T-cell (primary cell): ENCODE measurements at regions not wholly inside any gene's neighbourhood (a gene's known extent, or its start where the extent isn't known, plus 50 kb on each side); places are given as distances from the start of the nearest gene placed in this dataset.

ENCODE experiments used
- ATAC-seq, 4 experiments: fragments of 200-7000 bp in 3 of 4; fragments of 150-1000 bp in 1 of 4; cut with Tn5 transposase; replicated peaks in 1 of 4; 1 replicate in 3 of 4; 2 replicates in 1 of 4; pipeline ENCODE4 v1.10.0; 2021; ENCODE audit warnings: moderate library complexity in 3 of 4, mild to moderate bottlenecking in 2 of 4, moderate number of reproducible peaks in 1 of 4
- CTCF ChIA-PET, 2 donors: fragments of 300-600 bp; sonication (Branson Sonifier 250); formaldehyde crosslinking; loops; one replicate each; lab custom pipeline; 2022; ENCODE audit warnings: antibody characterized with exemption in 2 of 2; lab: Charles Lee
- POLR2A ChIA-PET, 2 donors: fragments of 300-600 bp; sonication (Branson Sonifier 250); formaldehyde crosslinking; loops; one replicate each; lab custom pipeline; 2022; ENCODE audit warnings: antibody characterized with exemption in 2 of 2; lab: Charles Lee
- DNase-seq, 35 experiments: peaks; one replicate each; pipeline versions ENCODE4 v3.0.0 to v3.0.0-alpha.2; 2013 to 2023
- H3K27ac ChIP-seq: one replicate; pipeline ENCODE4 v1.5.1; 2013; ENCODE audit warnings: low read length
- H3K27me3 ChIP-seq, 2 experiments: replicated peaks in 1 of 2; 1 replicate in 1 of 2; 2 replicates in 1 of 2; pipeline versions ENCODE4 v1.6.1 to v1.7.0; 2013; ENCODE audit warnings: low read length in 1 of 2, mixed read lengths in 1 of 2; ENCODE audit not compliant: control insufficient read depth in 2 of 2, insufficient read depth in 2 of 2; ENCODE audit errors: extremely low read depth in 1 of 2
- H3K36me3 ChIP-seq, 2 donors: 1 replicate in 1 of 2; 2 replicates in 1 of 2; pipeline versions ENCODE4 v1.6.1 to v1.7.0; 2013; ENCODE audit warnings: low read length in 1 of 2; ENCODE audit not compliant: control insufficient read depth in 2 of 2, insufficient read depth in 1 of 2; ENCODE audit errors: extremely low read depth in 1 of 2
- H3K4me1 ChIP-seq, 2 experiments: 1 replicate in 1 of 2; 2 replicates in 1 of 2; pipeline versions ENCODE4 v1.6.1 to v1.7.0; 2013; ENCODE audit warnings: low read length in 2 of 2, mixed read lengths in 1 of 2; ENCODE audit not compliant: insufficient read depth in 2 of 2, control insufficient read depth in 1 of 2; ENCODE audit errors: extremely low read depth in 1 of 2
- H3K4me3 ChIP-seq, 2 donors: 1 replicate in 1 of 2; 2 replicates in 1 of 2; pipeline versions ENCODE4 v1.5.1 to v1.7.0; 2013; ENCODE audit warnings: mild to moderate bottlenecking in 2 of 2, low read length in 1 of 2, moderate library complexity in 1 of 2; ENCODE audit not compliant: control insufficient read depth in 1 of 2; ENCODE audit errors: extremely low read depth in 1 of 2
- H3K9me3 ChIP-seq: 2 replicates; pipeline ENCODE4 v1.7.0; 2013
- H3K27ac Mint-ChIP-seq, 2 donors: one replicate each; pipeline ENCODE4 v1.8.0; 2020 to 2021; ENCODE audit warnings: mild to moderate bottlenecking in 2 of 2, mixed read lengths in 2 of 2
- H3K27me3 Mint-ChIP-seq, 2 donors: one replicate each; pipeline ENCODE4 v1.8.0; 2021 to 2022; ENCODE audit warnings: mixed read lengths in 2 of 2
- H3K36me3 Mint-ChIP-seq: one replicate; pipeline ENCODE4 v1.8.0; 2021; ENCODE audit warnings: mixed read lengths
- H3K4me1 Mint-ChIP-seq, 3 donors: one replicate each; pipeline ENCODE4 v1.8.0; 2020 to 2022; ENCODE audit warnings: mixed read lengths in 3 of 3, mild to moderate bottlenecking in 1 of 3
- H3K4me3 Mint-ChIP-seq, 3 donors: one replicate each; pipeline ENCODE4 v1.8.0; 2020 to 2022; ENCODE audit warnings: mild to moderate bottlenecking in 3 of 3, mixed read lengths in 3 of 3, moderate library complexity in 3 of 3
- H3K9me3 Mint-ChIP-seq, 3 donors: one replicate each; pipeline ENCODE4 v1.8.0; 2020 to 2022; ENCODE audit warnings: mixed read lengths in 3 of 3
- WGBS: methylation state at CpG from one replicate; pipeline ENCODE4 v1.1.5; 2013; ENCODE audit warnings: missing lambda C conversion rate; ENCODE audit not compliant: insufficient coverage; 5-methylcytosine and 5-hydroxymethylcytosine counted together

DNA sequence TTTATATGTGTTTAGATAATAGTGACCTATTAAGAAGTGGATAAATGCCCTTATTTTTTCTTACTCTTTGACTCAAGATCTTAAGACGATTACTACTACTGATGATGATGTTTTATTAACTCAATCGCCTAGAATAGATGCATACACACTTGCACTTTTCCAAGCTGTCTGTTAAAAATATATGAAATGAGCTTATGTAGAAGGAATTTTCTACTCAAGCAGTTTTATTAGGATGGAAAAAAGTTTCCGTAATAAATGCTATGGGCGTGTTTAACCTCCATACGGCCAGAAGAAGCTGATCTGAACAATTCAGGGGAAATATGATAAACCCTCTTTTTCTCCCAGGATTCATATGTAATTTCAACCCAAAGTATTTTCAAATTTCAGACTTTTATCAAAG lies 455.7 kb upstream of the MPDZ start:
- no peak for ATAC-seq
- Mint-ChIP-seq H3K27ac (no peak overlapping the region), H3K4me3 (no peak overlapping the region), H3K27me3 (no peaks in the 10 kb centered on the region), H3K9me3 (peaks cover 7 to 15% (median 10%) of the 10 kb centered on the region in 3 donors), H3K4me1 (no peaks in the 10 kb centered on the region), H3K36me3 (no peaks in the 10 kb centered on the region)
- no peaks in the 10 kb centered on the region for H3K36me3 ChIP-seq
- DNase-seq: no peak
- no peak overlapping the region for H3K4me3 ChIP-seq
- H3K27me3 ChIP-seq: no peaks in the 10 kb centered on the region
- POLR2A ChIA-PET: interaction anchor here in 1 of 2 donors (0.6 kb wide), 1 partner anchor 13 kb away, joined by 3 read pairs; no protein-coding TSS in a partner anchor
- no CpG with 5 or more reads among the region's 5 CpGs for WGBS
- H3K9me3 ChIP-seq: no peaks in the 10 kb centered on the region
- H3K27ac ChIP-seq: no peak overlapping the region
- H3K4me1 ChIP-seq: no peaks in the 10 kb centered on the region
- CTCF ChIA-PET: no interaction called here

DNA sequence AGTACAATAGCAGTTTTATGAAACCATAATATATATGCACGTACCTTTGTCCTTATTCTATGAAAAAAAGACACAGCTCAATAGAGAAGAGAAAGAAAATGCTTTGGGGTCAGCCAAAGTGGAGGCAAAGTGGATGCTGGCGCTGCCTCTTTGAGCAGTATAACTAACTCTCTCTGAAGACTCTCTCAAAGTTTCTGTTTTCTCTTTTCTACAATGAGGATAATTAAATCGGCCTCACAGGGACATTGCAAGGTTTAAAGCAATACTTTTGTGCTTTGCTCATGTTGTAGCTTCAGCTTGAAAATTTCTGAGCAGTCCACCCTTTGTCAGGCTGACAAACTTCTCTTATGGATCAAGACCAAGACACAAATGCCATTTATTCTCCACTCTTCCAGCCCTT lies 455.1 kb upstream of the MPDZ start:
- H3K27me3 Mint-ChIP-seq: no peaks in the 10 kb centered on the region
- Histone ChIP-seq H3K4me3 (no peak overlapping the region), H3K27me3 (no peaks in the 10 kb centered on the region), H3K9me3 (no peaks in the 10 kb centered on the region), H3K36me3 (no peaks in the 10 kb centered on the region), H3K27ac (no peak overlapping the region), H3K4me1 (no peaks in the 10 kb centered on the region)
- H3K9me3 Mint-ChIP-seq: peaks cover 7 to 15% (median 10%) of the 10 kb centered on the region in 3 donors
- DNase-seq: no peak
- no CpG with 5 or more reads among the region's 3 CpGs for WGBS
- H3K36me3 Mint-ChIP-seq: no peaks in the 10 kb centered on the region
- H3K4me1 Mint-ChIP-seq: no peaks in the 10 kb centered on the region
- ATAC-seq: no peak
- ChIA-PET CTCF (no interaction called here), POLR2A (no interaction called here)
- no peak overlapping the region for H3K4me3 Mint-ChIP-seq
- H3K27ac Mint-ChIP-seq: no peak overlapping the region

GRCh38 chr9:13732290-13732689 lies 452.8 kb upstream of the MPDZ start:
- Mint-ChIP-seq H3K9me3 (peaks cover 6 to 19% (median 13%) of the 10 kb centered on the region in 3 donors), H3K4me3 (no peak overlapping the region), H3K27ac (no peak overlapping the region), H3K36me3 (no peaks in the 10 kb centered on the region), H3K27me3 (no peaks in the 10 kb centered on the region), H3K4me1 (no peaks in the 10 kb centered on the region)
- Histone ChIP-seq H3K27me3 (no peaks in the 10 kb centered on the region), H3K9me3 (no peaks in the 10 kb centered on the region), H3K27ac (no peak overlapping the region), H3K4me3 (no peak overlapping the region), H3K4me1 (no peaks in the 10 kb centered on the region), H3K36me3 (no peaks in the 10 kb centered on the region)
- POLR2A ChIA-PET: no interaction called here
- CTCF ChIA-PET: no interaction called here
- no peak for DNase-seq
- ATAC-seq: no peak

GRCh38 chr9:13731637-13732036 lies 452.1 kb upstream of the MPDZ start:
- POLR2A ChIA-PET: no interaction called here
- H3K9me3 Mint-ChIP-seq: peaks cover 6 to 16% (median 13%) of the 10 kb centered on the region in 3 donors
- H3K27ac Mint-ChIP-seq: no peak overlapping the region
- no peaks in the 10 kb centered on the region for H3K4me1 Mint-ChIP-seq
- CTCF ChIA-PET: no interaction called here
- Histone ChIP-seq H3K27ac (no peak overlapping the region), H3K4me3 (no peak overlapping the region), H3K4me1 (no peaks in the 10 kb centered on the region), H3K9me3 (no peaks in the 10 kb centered on the region), H3K36me3 (no peaks in the 10 kb centered on the region), H3K27me3 (no peaks in the 10 kb centered on the region)
- no CpG with 5 or more reads among the region's 2 CpGs for WGBS
- no peak for ATAC-seq
- no peaks in the 10 kb centered on the region for H3K36me3 Mint-ChIP-seq
- DNase-seq: no peak
- no peak overlapping the region for H3K4me3 Mint-ChIP-seq
- H3K27me3 Mint-ChIP-seq: no peaks in the 10 kb centered on the region

DNA sequence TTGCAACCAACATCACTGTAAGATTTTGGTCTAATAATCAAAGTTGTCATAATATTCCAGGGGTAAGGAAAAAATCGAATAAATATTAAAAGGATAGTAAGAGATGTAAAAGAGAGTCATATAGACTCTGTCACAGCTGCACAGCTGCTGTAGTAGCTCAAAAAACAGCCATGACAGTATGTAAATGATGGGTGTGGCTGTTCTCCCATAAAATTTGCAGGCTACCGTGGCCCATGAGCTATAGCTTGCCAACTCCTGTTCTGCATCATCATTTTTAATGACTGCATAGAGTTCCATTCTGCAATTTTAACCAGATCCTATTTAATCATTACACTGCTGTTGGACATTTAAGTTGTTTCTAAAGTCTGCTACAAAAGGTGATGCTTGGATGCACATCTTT lies 450.5 kb upstream of the MPDZ start:
- Mint-ChIP-seq H3K9me3 (peaks cover 6 to 15% (median 14%) of the 10 kb centered on the region in 3 donors), H3K4me1 (no peaks in the 10 kb centered on the region), H3K27me3 (no peaks in the 10 kb centered on the region), H3K36me3 (no peaks in the 10 kb centered on the region), H3K4me3 (no peak overlapping the region), H3K27ac (no peak overlapping the region)
- ChIA-PET POLR2A (no interaction called here), CTCF (no interaction called here)
- Histone ChIP-seq H3K4me3 (no peak overlapping the region), H3K4me1 (no peaks in the 10 kb centered on the region), H3K27ac (no peak overlapping the region), H3K36me3 (no peaks in the 10 kb centered on the region), H3K9me3 (no peaks in the 10 kb centered on the region), H3K27me3 (no peaks in the 10 kb centered on the region)
- WGBS: 67% methylated on average over 1 of the region's 2 CpGs
- DNase-seq: no peak
- no peak for ATAC-seq

DNA sequence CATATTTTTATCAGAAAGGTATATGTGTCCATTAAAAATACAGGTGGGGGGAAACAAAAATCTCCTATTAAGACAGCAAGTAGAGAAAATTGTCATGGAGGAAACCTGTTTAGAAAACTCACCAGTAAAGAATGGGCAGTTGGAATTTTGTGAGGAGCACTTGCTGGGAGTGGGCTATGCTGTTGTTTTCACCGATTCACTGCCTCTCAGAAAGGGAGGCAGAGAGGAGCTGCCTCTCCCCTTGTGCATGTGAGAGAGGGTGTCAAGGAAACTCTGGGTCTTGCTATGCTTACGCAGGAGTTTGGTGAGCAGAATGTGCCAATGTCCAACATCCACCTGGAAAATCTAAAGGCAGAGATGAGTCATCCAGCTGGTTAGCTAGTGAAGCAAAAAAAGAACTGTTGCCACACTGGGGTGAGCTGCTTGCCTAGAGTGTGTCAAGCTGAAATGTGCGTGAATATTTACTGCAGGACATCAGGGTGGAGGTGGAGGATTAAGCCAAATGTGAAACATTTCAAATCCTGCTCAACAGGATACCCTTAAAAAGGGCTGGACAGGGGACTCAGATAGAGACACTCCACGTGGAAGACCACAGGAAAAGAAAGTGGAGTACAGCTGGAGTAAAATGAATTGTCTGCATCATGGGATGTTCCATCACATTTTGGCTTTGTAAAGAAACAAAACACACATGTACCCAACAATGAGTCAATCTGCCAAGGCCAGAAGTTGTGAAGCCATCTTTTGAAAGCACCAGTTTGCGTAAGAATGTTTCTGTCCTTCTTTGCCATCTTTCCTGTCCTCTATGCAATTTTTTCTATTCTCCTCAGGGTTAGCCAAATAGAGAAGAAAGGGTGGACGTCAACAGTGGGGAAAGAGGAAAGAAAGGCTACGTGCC lies 449.7 kb upstream of the MPDZ start:
- WGBS: 66% methylated on average over 3 of the region's 7 CpGs
- DNase-seq (no peak), ATAC-seq (no peak)
- Mint-ChIP-seq H3K27ac (no peak overlapping the region), H3K4me1 (no peaks in the 10 kb centered on the region), H3K27me3 (no peaks in the 10 kb centered on the region), H3K9me3 (peaks cover 6 to 19% (median 18%) of the 10 kb centered on the region in 3 donors), H3K4me3 (no peak overlapping the region), H3K36me3 (no peaks in the 10 kb centered on the region)
- H3K27me3 ChIP-seq: no peaks in the 10 kb centered on the region
- H3K36me3 ChIP-seq: no peaks in the 10 kb centered on the region
- H3K27ac ChIP-seq: no peak overlapping the region
- POLR2A ChIA-PET: no interaction called here
- no peaks in the 10 kb centered on the region for H3K4me1 ChIP-seq
- no peak overlapping the region for H3K4me3 ChIP-seq
- CTCF ChIA-PET: interaction anchor here in 1 of 2 donors (0.5 to 0.6 kb wide), 2 partner anchors 125 to 1098 kb away, joined by 3 to 5 read pairs; no protein-coding TSS in a partner anchor
- no peaks in the 10 kb centered on the region for H3K9me3 ChIP-seq
